ENCODE measurements at regions not wholly inside any gene's neighbourhood (a gene's known extent, or its start where the extent isn't known, plus 50 kb on each side); places are given as distances from the start of the nearest gene placed in this dataset.

DNA sequence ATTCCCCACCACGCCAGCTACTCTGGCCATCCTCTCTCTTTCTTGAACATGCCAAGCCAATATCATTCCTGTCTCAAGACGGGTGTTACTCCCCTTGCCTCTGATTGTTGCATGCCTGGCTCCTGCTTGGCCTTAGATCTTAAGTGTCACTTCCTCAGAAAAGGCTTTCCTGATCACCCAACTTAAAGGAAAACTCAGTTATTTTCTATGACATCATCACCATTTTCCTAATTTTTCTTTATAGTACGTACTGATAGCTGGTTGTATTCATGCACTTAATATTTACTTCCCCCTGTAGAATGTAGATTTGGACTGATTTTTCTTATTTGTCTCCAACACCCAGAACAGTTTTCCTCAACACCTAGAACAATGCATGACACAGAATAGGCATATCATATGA lies 123.8 kb upstream of the TSPAN2 start:
- no peak for DNase-seq
- H2BK5ac ChIP-seq (ENCODE audit: low read depth, low read length, poor library complexity) = no peak overlapping the region
- peaks cover 5% of the 10 kb centered on the region for H3K79me1 ChIP-seq (ENCODE audit: low read length)
- no peak overlapping the region for H3K9ac ChIP-seq (ENCODE audit: low read length)
- no peak overlapping the region for H2BK120ac ChIP-seq (ENCODE audit: insufficient read depth, low read length, poor library complexity)
- H3K79me2 ChIP-seq (ENCODE audit: control insufficient read depth, insufficient read depth, low read length, poor library complexity) = no peaks in the 10 kb centered on the region
- H4K8ac ChIP-seq (ENCODE audit: low read depth, low read length) = no peak overlapping the region
- H3K4me3 ChIP-seq (ENCODE audit: low read depth, low read length) = no peak overlapping the region
- H3K23ac ChIP-seq (ENCODE audit: low read length) = no peak overlapping the region
- WGBS (ENCODE audit: extremely low coverage, insufficient coverage, insufficient read length) = no CpG with 5 or more reads among the region's 3 CpGs
- no peaks in the 10 kb centered on the region for H3K36me3 ChIP-seq (ENCODE audit: control insufficient read depth in 1 of 2, insufficient read depth in 2 of 2, low read length in 2 of 2)
- H3K9me3 ChIP-seq (ENCODE audit: insufficient read depth, low read depth, low read length) = no peaks in the 10 kb centered on the region
- no peak overlapping the region for H2BK12ac ChIP-seq (ENCODE audit: low read length)
- no peak overlapping the region for H3K4me2 ChIP-seq (ENCODE audit: low read length)
- no peaks in the 10 kb centered on the region for H3K27me3 ChIP-seq (ENCODE audit: insufficient read depth, low read length)
- no peak overlapping the region for H2AK5ac ChIP-seq (ENCODE audit: low read length)
- H3K18ac ChIP-seq (ENCODE audit: low read length) = no peak overlapping the region
- no peak overlapping the region for H3K14ac ChIP-seq (ENCODE audit: low read length)
- H3K4ac ChIP-seq (ENCODE audit: low read depth, low read length) = no peak overlapping the region
- no peak overlapping the region for H3K27ac ChIP-seq (ENCODE audit: low read depth, low read length)
- H3K4me1 ChIP-seq (ENCODE audit: control insufficient read depth in 1 of 2, insufficient read depth in 2 of 2, low read length in 2 of 2) = peaks cover 7 to 9% of the 10 kb centered on the region in 2 experiments
- no peak overlapping the region for H4K12ac ChIP-seq (ENCODE audit: low read depth, low read length)
- H4K91ac ChIP-seq (ENCODE audit: low read depth, low read length) = no peak overlapping the region
- no peak overlapping the region for H2AFZ ChIP-seq (ENCODE audit: insufficient read depth, low read length, poor library complexity)

DNA sequence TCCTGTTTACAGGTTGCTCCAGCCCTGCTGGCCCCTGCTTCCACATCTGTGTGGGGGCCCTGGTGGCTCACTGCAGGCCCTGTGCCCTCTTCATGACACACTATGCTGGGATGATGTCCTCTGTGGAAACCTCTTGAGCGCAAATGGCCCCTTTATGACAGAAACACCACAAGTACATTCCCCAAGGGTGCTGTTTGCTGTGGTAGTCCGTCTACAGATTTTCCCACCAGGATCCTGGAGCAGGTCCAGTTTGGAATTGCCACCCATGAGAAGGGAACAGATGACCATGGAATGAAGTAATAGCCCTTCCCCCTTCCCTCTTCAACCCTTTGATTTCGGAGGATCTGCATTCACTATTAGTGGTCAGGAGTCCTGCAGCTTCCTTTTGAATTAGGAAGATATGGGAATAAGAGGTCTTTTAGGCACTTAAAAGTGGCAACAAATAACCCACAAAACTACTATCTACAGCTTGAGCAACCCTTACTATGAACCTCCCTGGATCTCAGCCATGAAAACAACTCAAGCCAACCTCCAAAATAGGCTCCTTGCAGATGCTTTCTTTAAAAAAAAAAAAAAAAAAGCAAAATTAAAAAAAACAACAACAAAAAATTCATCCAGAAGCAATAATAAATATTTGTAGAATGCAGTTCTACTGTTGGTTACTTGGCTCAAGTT lies 121.9 kb upstream of the TSPAN2 start:
- Histone ChIP-seq H3K9ac (ENCODE audit: low read length) (no peak overlapping the region), H3K4me1 (ENCODE audit: control insufficient read depth in 1 of 2, insufficient read depth in 2 of 2, low read length in 2 of 2) (peaks cover 7 to 9% of the 10 kb centered on the region in 2 experiments), H3K14ac (ENCODE audit: low read length) (peak overlapping the region; percentile 70), H3K79me1 (ENCODE audit: low read length) (peaks cover 5% of the 10 kb centered on the region), H2BK120ac (ENCODE audit: insufficient read depth, low read length, poor library complexity) (peak overlapping the region; percentile 88), H3K4me2 (ENCODE audit: low read length) (no peak overlapping the region), H2BK12ac (ENCODE audit: low read length) (peak overlapping the region; percentile 91), H3K23ac (ENCODE audit: low read length) (no peak overlapping the region), H3K27ac (ENCODE audit: low read depth, low read length) (peak overlapping the region; percentile 16), H3K18ac (ENCODE audit: low read length) (peak overlapping the region; percentile 68), H2AK5ac (ENCODE audit: low read length) (peak overlapping the region; percentile 86), H3K27me3 (ENCODE audit: insufficient read depth, low read length) (no peaks in the 10 kb centered on the region), H3K4ac (ENCODE audit: low read depth, low read length) (no peak overlapping the region), H3K4me3 (ENCODE audit: low read depth, low read length) (no peak overlapping the region), H3K36me3 (ENCODE audit: control insufficient read depth in 1 of 2, insufficient read depth in 2 of 2, low read length in 2 of 2) (no peaks in the 10 kb centered on the region), H4K8ac (ENCODE audit: low read depth, low read length) (peak overlapping the region; percentile 62), H4K91ac (ENCODE audit: low read depth, low read length) (peak overlapping the region; percentile 86), H2AFZ (ENCODE audit: insufficient read depth, low read length, poor library complexity) (no peak overlapping the region), H3K9me3 (ENCODE audit: insufficient read depth, low read depth, low read length) (no peaks in the 10 kb centered on the region), H4K12ac (ENCODE audit: low read depth, low read length) (no peak overlapping the region), H2BK5ac (ENCODE audit: low read depth, low read length, poor library complexity) (peak overlapping the region; percentile 80), H3K79me2 (ENCODE audit: control insufficient read depth, insufficient read depth, low read length, poor library complexity) (no peaks in the 10 kb centered on the region)
- no peak for DNase-seq
- WGBS (ENCODE audit: extremely low coverage, insufficient coverage, insufficient read length) = no CpG with 5 or more reads among the region's 3 CpGs

DNA sequence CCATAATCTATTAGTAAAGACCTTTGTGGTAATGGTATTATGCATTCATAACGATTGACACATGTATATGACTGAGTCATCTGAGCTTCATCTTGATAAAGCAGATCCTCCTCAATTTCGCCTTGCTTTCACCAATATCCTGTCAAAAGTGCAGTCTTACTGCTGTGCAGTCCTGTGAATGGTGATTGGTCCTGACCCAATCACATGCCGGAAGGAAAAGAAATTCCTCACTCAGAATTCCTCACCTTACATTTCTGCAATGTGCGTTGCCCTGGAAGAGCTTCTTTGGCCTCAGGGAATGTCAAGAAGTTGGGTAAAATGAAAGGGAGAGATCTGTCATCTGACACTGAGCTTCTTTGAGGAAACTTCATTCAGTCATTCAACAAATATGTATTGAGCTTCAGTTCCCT lies 121.0 kb upstream of the TSPAN2 start:
- Histone ChIP-seq H3K36me3 (ENCODE audit: control insufficient read depth in 1 of 2, insufficient read depth in 2 of 2, low read length in 2 of 2) (no peaks in the 10 kb centered on the region), H3K23ac (ENCODE audit: low read length) (no peak overlapping the region), H3K27ac (ENCODE audit: low read depth, low read length) (no peak overlapping the region), H4K12ac (ENCODE audit: low read depth, low read length) (no peak overlapping the region), H3K79me1 (ENCODE audit: low read length) (peaks cover 5% of the 10 kb centered on the region), H2BK5ac (ENCODE audit: low read depth, low read length, poor library complexity) (no peak overlapping the region), H4K91ac (ENCODE audit: low read depth, low read length) (no peak overlapping the region), H3K14ac (ENCODE audit: low read length) (no peak overlapping the region), H3K4me1 (ENCODE audit: control insufficient read depth in 1 of 2, insufficient read depth in 2 of 2, low read length in 2 of 2) (peaks cover 6 to 9% of the 10 kb centered on the region in 2 experiments), H3K9me3 (ENCODE audit: insufficient read depth, low read depth, low read length) (no peaks in the 10 kb centered on the region), H2BK12ac (ENCODE audit: low read length) (no peak overlapping the region), H3K9ac (ENCODE audit: low read length) (no peak overlapping the region), H4K8ac (ENCODE audit: low read depth, low read length) (no peak overlapping the region), H3K4me3 (ENCODE audit: low read depth, low read length) (no peak overlapping the region), H3K4me2 (ENCODE audit: low read length) (no peak overlapping the region), H2AFZ (ENCODE audit: insufficient read depth, low read length, poor library complexity) (no peak overlapping the region), H3K27me3 (ENCODE audit: insufficient read depth, low read length) (no peaks in the 10 kb centered on the region), H3K79me2 (ENCODE audit: control insufficient read depth, insufficient read depth, low read length, poor library complexity) (no peaks in the 10 kb centered on the region), H2AK5ac (ENCODE audit: low read length) (no peak overlapping the region), H3K4ac (ENCODE audit: low read depth, low read length) (no peak overlapping the region), H3K18ac (ENCODE audit: low read length) (no peak overlapping the region), H2BK120ac (ENCODE audit: insufficient read depth, low read length, poor library complexity) (no peak overlapping the region)
- no CpG with 5 or more reads among the region's 4 CpGs for WGBS (ENCODE audit: extremely low coverage, insufficient coverage, insufficient read length)
- peak; percentile 92 to 99 for DNase-seq

DNA sequence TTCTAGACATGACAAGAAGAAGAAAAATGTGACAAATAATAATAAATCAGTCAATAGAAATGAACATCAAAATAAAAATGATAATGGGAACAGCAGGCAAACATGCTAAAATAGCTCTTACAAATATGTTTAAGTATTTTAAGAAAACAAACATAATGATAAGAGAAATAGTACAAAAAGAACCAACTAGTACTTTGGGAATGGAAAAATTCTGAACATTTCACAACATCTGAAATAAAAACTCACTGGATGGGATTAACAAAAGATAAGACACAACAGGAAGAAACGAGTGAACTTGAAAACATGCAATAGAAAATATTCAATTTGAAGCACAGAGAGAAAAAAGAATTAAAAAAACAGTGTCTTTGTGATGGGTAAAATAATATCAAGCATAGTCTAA lies 115.2 kb upstream of the TSPAN2 start:
- H2BK5ac ChIP-seq (ENCODE audit: low read depth, low read length, poor library complexity) = no peak overlapping the region
- no peak overlapping the region for H3K4ac ChIP-seq (ENCODE audit: low read depth, low read length)
- no peak overlapping the region for H3K14ac ChIP-seq (ENCODE audit: low read length)
- no peaks in the 10 kb centered on the region for H3K9me3 ChIP-seq (ENCODE audit: insufficient read depth, low read depth, low read length)
- H3K79me1 ChIP-seq (ENCODE audit: low read length) = no peaks in the 10 kb centered on the region
- H3K18ac ChIP-seq (ENCODE audit: low read length) = no peak overlapping the region
- no peaks in the 10 kb centered on the region for H3K27me3 ChIP-seq (ENCODE audit: insufficient read depth, low read length)
- no peak for DNase-seq
- no peak overlapping the region for H2BK120ac ChIP-seq (ENCODE audit: insufficient read depth, low read length, poor library complexity)
- H4K91ac ChIP-seq (ENCODE audit: low read depth, low read length) = no peak overlapping the region
- no peak overlapping the region for H2BK12ac ChIP-seq (ENCODE audit: low read length)
- H2AK5ac ChIP-seq (ENCODE audit: low read length) = no peak overlapping the region
- H4K8ac ChIP-seq (ENCODE audit: low read depth, low read length) = no peak overlapping the region
- no peaks in the 10 kb centered on the region for H3K36me3 ChIP-seq (ENCODE audit: control insufficient read depth in 1 of 2, insufficient read depth in 2 of 2, low read length in 2 of 2)
- no peak overlapping the region for H2AFZ ChIP-seq (ENCODE audit: insufficient read depth, low read length, poor library complexity)
- H3K4me1 ChIP-seq (ENCODE audit: control insufficient read depth in 1 of 2, insufficient read depth in 2 of 2, low read length in 2 of 2) = peaks cover 0 to under 1% of the 10 kb centered on the region in 2 experiments
- no CpG with 5 or more reads among the region's 1 CpG for WGBS (ENCODE audit: extremely low coverage, insufficient coverage, insufficient read length)
- H3K79me2 ChIP-seq (ENCODE audit: control insufficient read depth, insufficient read depth, low read length, poor library complexity) = no peaks in the 10 kb centered on the region
- H3K27ac ChIP-seq (ENCODE audit: low read depth, low read length) = no peak overlapping the region
- H3K23ac ChIP-seq (ENCODE audit: low read length) = no peak overlapping the region
- H3K4me2 ChIP-seq (ENCODE audit: low read length) = no peak overlapping the region
- no peak overlapping the region for H3K4me3 ChIP-seq (ENCODE audit: low read depth, low read length)
- H4K12ac ChIP-seq (ENCODE audit: low read depth, low read length) = no peak overlapping the region
- H3K9ac ChIP-seq (ENCODE audit: low read length) = no peak overlapping the region
